ENCODE measurements at regions not wholly inside any gene's neighbourhood (a gene's known extent, or its start where the extent isn't known, plus 50 kb on each side); places are given as distances from the start of the nearest gene placed in this dataset.

DNA sequence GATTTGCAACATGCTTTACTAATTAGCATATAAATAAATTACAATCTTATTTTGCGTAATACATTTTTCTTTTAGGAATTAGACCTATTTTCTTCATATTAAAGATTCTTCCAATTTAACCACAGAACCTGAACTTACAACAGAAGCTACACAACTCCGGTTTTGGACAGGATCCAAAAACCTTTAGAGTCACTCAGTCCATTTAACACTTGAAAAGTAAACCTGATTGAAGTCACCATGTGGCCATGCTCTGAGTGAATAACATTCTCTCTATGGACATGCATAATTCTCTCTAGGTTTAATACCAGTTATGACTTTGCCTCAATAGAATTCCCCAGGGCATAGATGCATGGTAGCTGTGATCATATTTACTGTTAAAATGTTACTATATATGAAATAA lies 751.0 kb downstream of the VGLL3 start:
- Mint-ChIP-seq H3K27me3 (no peaks in the 10 kb centered on the region), H3K36me3 (no peaks in the 10 kb centered on the region), H3K27ac (no peak overlapping the region), H3K4me3 (no peak overlapping the region), H3K4me1 (no peaks in the 10 kb centered on the region), H3K9me3 (peaks cover 0 to 17% (median 4%) of the 10 kb centered on the region in 7 donors)
- DNase-seq = no peak
- Histone ChIP-seq H3K27ac (ENCODE audit: insufficient read depth, low read length, poor library complexity, severe bottlenecking) (no peak overlapping the region), H3K36me3 (ENCODE audit: control insufficient read depth, insufficient read depth, low read length) (no peaks in the 10 kb centered on the region), H3K4me1 (ENCODE audit: control insufficient read depth, insufficient read depth, low read length, poor library complexity, severe bottlenecking) (no peaks in the 10 kb centered on the region), H3K27me3 (ENCODE audit: control insufficient read depth, insufficient read depth, low read length) (no peaks in the 10 kb centered on the region), H3K4me3 (ENCODE audit: low read depth, low read length) (no peak overlapping the region), H3K9me3 (ENCODE audit: control insufficient read depth in 2 of 2, low read length in 2 of 2) (peaks cover 0 to 2% of the 10 kb centered on the region in 2 experiments)
- ATAC-seq (ENCODE audit: low read depth in 2 of 2) = no peak

- H3K27ac Mint-ChIP-seq = no peak overlapping the region
- no peaks in the 10 kb centered on the region for H3K36me3 ChIP-seq (ENCODE audit: control insufficient read depth, insufficient read depth, low read length)
- peaks cover 0 to 17% (median 4%) of the 10 kb centered on the region in 7 donors for H3K9me3 Mint-ChIP-seq
- no peak overlapping the region for H3K4me3 Mint-ChIP-seq
- DNase-seq = no peak
- ATAC-seq (ENCODE audit: low read depth in 2 of 2) = no peak
- H3K4me1 ChIP-seq (ENCODE audit: control insufficient read depth, insufficient read depth, low read length, poor library complexity, severe bottlenecking) = no peaks in the 10 kb centered on the region
- H3K4me1 Mint-ChIP-seq = no peaks in the 10 kb centered on the region
- no peaks in the 10 kb centered on the region for H3K27me3 Mint-ChIP-seq
- no peaks in the 10 kb centered on the region for H3K36me3 Mint-ChIP-seq
- H3K27me3 ChIP-seq (ENCODE audit: control insufficient read depth, insufficient read depth, low read length) = no peaks in the 10 kb centered on the region
- no peak overlapping the region for H3K4me3 ChIP-seq (ENCODE audit: low read depth, low read length)
- no peak overlapping the region for H3K27ac ChIP-seq (ENCODE audit: insufficient read depth, low read length, poor library complexity, severe bottlenecking)
- H3K9me3 ChIP-seq (ENCODE audit: control insufficient read depth in 2 of 2, low read length in 2 of 2) = no peaks in the 10 kb centered on the region
Measured at GRCh38 chr3:86234506-86235254, 756.3 kb downstream of the VGLL3 start.

DNA sequence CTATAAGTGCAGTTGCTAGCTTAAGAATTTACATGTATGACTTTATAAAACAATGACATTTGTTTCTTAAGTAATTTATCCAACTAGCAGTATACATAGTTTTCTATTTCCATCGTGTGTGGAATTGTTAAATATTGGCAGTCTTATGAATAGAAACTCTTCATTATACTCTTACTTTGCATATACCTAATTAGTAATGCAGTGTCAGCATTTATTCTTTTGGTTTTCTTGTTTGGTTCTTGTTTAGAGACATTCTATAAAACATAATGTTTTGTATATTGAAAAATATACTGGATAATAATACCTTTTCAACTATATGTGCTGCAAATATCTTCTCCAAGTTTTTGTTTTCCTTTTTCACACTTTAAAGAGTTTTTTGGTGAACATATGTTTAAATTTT lies 760.2 kb downstream of the VGLL3 start:
- Mint-ChIP-seq H3K4me3 (no peak overlapping the region), H3K36me3 (no peaks in the 10 kb centered on the region), H3K9me3 (peaks cover 0 to 7% (median 2%) of the 10 kb centered on the region in 7 donors), H3K27ac (no peak overlapping the region), H3K27me3 (no peaks in the 10 kb centered on the region), H3K4me1 (no peaks in the 10 kb centered on the region)
- no peak overlapping the region for H3K27ac ChIP-seq (ENCODE audit: insufficient read depth, low read length, poor library complexity, severe bottlenecking)
- DNase-seq = no peak
- peaks cover 0 to 3% of the 10 kb centered on the region in 2 experiments for H3K9me3 ChIP-seq (ENCODE audit: control insufficient read depth in 2 of 2, low read length in 2 of 2)
- no peaks in the 10 kb centered on the region for H3K27me3 ChIP-seq (ENCODE audit: control insufficient read depth, insufficient read depth, low read length)
- H3K4me3 ChIP-seq (ENCODE audit: low read depth, low read length) = no peak overlapping the region
- ATAC-seq (ENCODE audit: low read depth in 2 of 2) = no peak
- H3K4me1 ChIP-seq (ENCODE audit: control insufficient read depth, insufficient read depth, low read length, poor library complexity, severe bottlenecking) = no peaks in the 10 kb centered on the region
- H3K36me3 ChIP-seq (ENCODE audit: control insufficient read depth, insufficient read depth, low read length) = no peaks in the 10 kb centered on the region

GRCh38 chr3:86229775-86230094 lies 761.2 kb downstream of the VGLL3 start:
- H3K4me1 ChIP-seq (ENCODE audit: control insufficient read depth, insufficient read depth, low read length, poor library complexity, severe bottlenecking) = no peaks in the 10 kb centered on the region
- H3K36me3 Mint-ChIP-seq = no peaks in the 10 kb centered on the region
- no peak for ATAC-seq (ENCODE audit: low read depth in 2 of 2)

DNA sequence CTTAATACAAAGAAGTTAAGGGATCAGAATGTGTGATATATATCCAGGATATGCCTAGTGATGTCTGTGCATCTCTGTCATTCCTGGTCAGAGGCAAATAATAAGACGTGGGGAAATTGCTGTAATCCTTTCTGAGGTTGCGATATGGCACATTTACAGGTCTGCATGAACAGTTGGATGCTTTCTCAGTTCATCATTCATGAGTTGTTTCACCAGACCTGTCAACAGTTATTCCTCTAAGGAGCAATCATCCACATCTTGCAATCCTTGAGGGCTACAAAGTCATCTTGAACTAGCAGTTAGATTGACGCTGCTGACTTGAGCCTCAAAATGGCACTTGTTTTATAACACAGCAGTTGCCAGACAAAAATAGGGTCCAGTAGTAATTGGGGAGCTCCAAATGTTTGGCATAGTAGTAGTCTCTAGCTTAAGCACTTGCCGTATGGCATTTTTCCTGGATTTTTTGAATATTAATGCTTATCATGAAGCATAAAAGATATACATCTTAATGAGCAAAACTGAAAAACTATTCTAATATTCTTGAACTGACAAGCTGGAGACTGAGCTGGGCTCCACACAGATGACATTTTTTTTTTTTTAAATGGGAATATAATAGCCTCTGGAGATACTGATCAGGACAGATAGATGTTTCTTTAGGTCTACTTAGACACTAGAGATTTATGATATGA lies 761.7 kb downstream of the VGLL3 start:
- Histone ChIP-seq H3K27ac (ENCODE audit: insufficient read depth, low read length, poor library complexity, severe bottlenecking) (no peak overlapping the region), H3K27me3 (ENCODE audit: control insufficient read depth, insufficient read depth, low read length) (no peaks in the 10 kb centered on the region), H3K9me3 (ENCODE audit: control insufficient read depth in 2 of 2, low read length in 2 of 2) (peaks cover 0 to 3% of the 10 kb centered on the region in 2 experiments), H3K4me1 (ENCODE audit: control insufficient read depth, insufficient read depth, low read length, poor library complexity, severe bottlenecking) (no peaks in the 10 kb centered on the region), H3K36me3 (ENCODE audit: control insufficient read depth, insufficient read depth, low read length) (no peaks in the 10 kb centered on the region), H3K4me3 (ENCODE audit: low read depth, low read length) (no peak overlapping the region)
- Mint-ChIP-seq H3K4me3 (no peak overlapping the region), H3K27me3 (no peaks in the 10 kb centered on the region), H3K36me3 (no peaks in the 10 kb centered on the region), H3K9me3 (peaks cover 0 to 7% (median 4%) of the 10 kb centered on the region in 7 donors), H3K27ac (no peak overlapping the region), H3K4me1 (no peaks in the 10 kb centered on the region)
- DNase-seq (no peak), ATAC-seq (ENCODE audit: low read depth in 2 of 2) (no peak)

More at GRCh38 chr3:86229775-86230094, 761.2 kb downstream of the VGLL3 start:
- no peak overlapping the region for H3K27ac Mint-ChIP-seq
- H3K27me3 Mint-ChIP-seq = no peaks in the 10 kb centered on the region
- no peaks in the 10 kb centered on the region for H3K4me1 Mint-ChIP-seq
- Histone ChIP-seq H3K27me3 (ENCODE audit: control insufficient read depth, insufficient read depth, low read length) (no peaks in the 10 kb centered on the region), H3K9me3 (ENCODE audit: control insufficient read depth in 2 of 2, low read length in 2 of 2) (peaks cover 0 to 3% of the 10 kb centered on the region in 2 experiments), H3K36me3 (ENCODE audit: control insufficient read depth, insufficient read depth, low read length) (no peaks in the 10 kb centered on the region), H3K4me3 (ENCODE audit: low read depth, low read length) (no peak overlapping the region), H3K27ac (ENCODE audit: insufficient read depth, low read length, poor library complexity, severe bottlenecking) (no peak overlapping the region)
- DNase-seq = no peak
- peaks cover 0 to 7% (median 3%) of the 10 kb centered on the region in 7 donors for H3K9me3 Mint-ChIP-seq
- no peak overlapping the region for H3K4me3 Mint-ChIP-seq

DNA sequence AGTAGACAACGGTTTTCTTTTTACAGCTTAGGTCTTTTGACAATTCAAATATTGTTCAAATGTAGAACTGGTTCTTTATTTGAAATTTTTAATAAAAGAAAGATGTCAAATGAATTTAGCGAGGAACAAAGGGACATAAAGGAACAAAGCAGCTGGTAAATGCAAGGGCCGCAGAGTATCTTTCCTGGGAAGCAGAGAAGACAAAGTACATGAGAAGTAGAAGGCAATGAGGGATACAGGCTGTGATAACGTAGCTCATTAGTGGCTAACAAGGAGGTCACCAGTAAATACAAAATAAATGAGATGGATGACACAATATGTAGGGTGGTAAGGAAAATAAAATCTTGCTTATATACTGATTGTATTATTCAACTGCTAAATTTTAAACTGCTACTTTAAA lies 762.8 kb downstream of the VGLL3 start:
- Mint-ChIP-seq H3K4me1 (no peaks in the 10 kb centered on the region), H3K36me3 (no peaks in the 10 kb centered on the region), H3K9me3 (peaks cover 0 to 6% (median 4%) of the 10 kb centered on the region in 7 donors), H3K4me3 (no peak overlapping the region), H3K27me3 (no peaks in the 10 kb centered on the region), H3K27ac (no peak overlapping the region)
- no peaks in the 10 kb centered on the region for H3K27me3 ChIP-seq (ENCODE audit: control insufficient read depth, insufficient read depth, low read length)
- no peak overlapping the region for H3K4me3 ChIP-seq (ENCODE audit: low read depth, low read length)
- H3K27ac ChIP-seq (ENCODE audit: insufficient read depth, low read length, poor library complexity, severe bottlenecking) = no peak overlapping the region
- no peaks in the 10 kb centered on the region for H3K4me1 ChIP-seq (ENCODE audit: control insufficient read depth, insufficient read depth, low read length, poor library complexity, severe bottlenecking)
- no peak for DNase-seq
- H3K36me3 ChIP-seq (ENCODE audit: control insufficient read depth, insufficient read depth, low read length) = no peaks in the 10 kb centered on the region
- no peak for ATAC-seq (ENCODE audit: low read depth in 2 of 2)
- H3K9me3 ChIP-seq (ENCODE audit: control insufficient read depth in 2 of 2, low read length in 2 of 2) = peaks cover 0 to 3% of the 10 kb centered on the region in 2 experiments

- Histone ChIP-seq H3K9me3 (ENCODE audit: control insufficient read depth in 2 of 2, low read length in 2 of 2) (peaks cover 0 to 6% of the 10 kb centered on the region in 2 experiments), H3K36me3 (ENCODE audit: control insufficient read depth, insufficient read depth, low read length) (no peaks in the 10 kb centered on the region), H3K27me3 (ENCODE audit: control insufficient read depth, insufficient read depth, low read length) (no peaks in the 10 kb centered on the region), H3K4me1 (ENCODE audit: control insufficient read depth, insufficient read depth, low read length, poor library complexity, severe bottlenecking) (no peaks in the 10 kb centered on the region), H3K4me3 (ENCODE audit: low read depth, low read length) (no peak overlapping the region), H3K27ac (ENCODE audit: insufficient read depth, low read length, poor library complexity, severe bottlenecking) (no peak overlapping the region)
- Mint-ChIP-seq H3K36me3 (no peaks in the 10 kb centered on the region), H3K4me3 (no peak overlapping the region), H3K27ac (no peak overlapping the region), H3K9me3 (peaks cover 0 to 13% (median 7%) of the 10 kb centered on the region in 7 donors), H3K4me1 (no peaks in the 10 kb centered on the region), H3K27me3 (no peaks in the 10 kb centered on the region)
- ATAC-seq (ENCODE audit: low read depth in 2 of 2) (no peak), DNase-seq (no peak)
Measured at GRCh38 chr3:86225461-86225860, 765.5 kb downstream of the VGLL3 start.

DNA sequence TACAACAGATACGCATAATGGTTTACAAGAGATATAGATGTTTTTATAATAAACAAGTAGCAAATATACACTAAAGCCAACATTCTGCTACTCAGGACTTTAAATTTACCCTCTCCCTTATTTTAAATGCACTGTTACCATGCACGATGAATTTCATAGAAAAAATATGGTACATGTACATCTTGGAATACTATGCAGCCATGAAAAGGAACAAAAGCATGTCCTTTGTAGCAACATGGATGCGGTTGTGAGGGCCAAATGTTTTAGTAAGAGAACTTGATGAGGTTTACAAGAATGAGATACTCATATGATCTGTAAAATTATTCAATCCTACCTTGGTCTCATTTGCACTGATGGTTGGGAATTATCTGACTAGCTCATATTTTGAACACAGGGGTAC lies 769.3 kb downstream of the VGLL3 start:
- H3K4me1 ChIP-seq (ENCODE audit: control insufficient read depth, insufficient read depth, low read length, poor library complexity, severe bottlenecking) = no peaks in the 10 kb centered on the region
- ATAC-seq (ENCODE audit: low read depth in 2 of 2) = no peak

More for the DNA sequence above, 769.3 kb downstream of the VGLL3 start:
- peaks cover 0 to 3% of the 10 kb centered on the region in 2 experiments for H3K9me3 ChIP-seq (ENCODE audit: control insufficient read depth in 2 of 2, low read length in 2 of 2)
- peaks cover 0 to 4% (median 0%) of the 10 kb centered on the region in 4 donors for H3K4me1 Mint-ChIP-seq
- H3K27me3 ChIP-seq (ENCODE audit: control insufficient read depth, insufficient read depth, low read length) = no peaks in the 10 kb centered on the region
- H3K27ac ChIP-seq (ENCODE audit: insufficient read depth, low read length, poor library complexity, severe bottlenecking) = no peak overlapping the region
- H3K9me3 Mint-ChIP-seq = peaks cover 0 to 27% (median 5%) of the 10 kb centered on the region in 7 donors
- H3K36me3 Mint-ChIP-seq = no peaks in the 10 kb centered on the region
- no peak overlapping the region for H3K4me3 Mint-ChIP-seq
- no peaks in the 10 kb centered on the region for H3K27me3 Mint-ChIP-seq
- no peak overlapping the region for H3K27ac Mint-ChIP-seq
- DNase-seq = no peak
- no peak overlapping the region for H3K4me3 ChIP-seq (ENCODE audit: low read depth, low read length)
- H3K36me3 ChIP-seq (ENCODE audit: control insufficient read depth, insufficient read depth, low read length) = no peaks in the 10 kb centered on the region

All from CD4-positive, CD25-positive, alpha-beta regulatory T cell (primary cell).